ENCODE measurements at regions not wholly inside any gene's neighbourhood (a gene's known extent, or its start where the extent isn't known, plus 50 kb on each side); places are given as distances from the start of the nearest gene placed in this dataset.

DNA sequence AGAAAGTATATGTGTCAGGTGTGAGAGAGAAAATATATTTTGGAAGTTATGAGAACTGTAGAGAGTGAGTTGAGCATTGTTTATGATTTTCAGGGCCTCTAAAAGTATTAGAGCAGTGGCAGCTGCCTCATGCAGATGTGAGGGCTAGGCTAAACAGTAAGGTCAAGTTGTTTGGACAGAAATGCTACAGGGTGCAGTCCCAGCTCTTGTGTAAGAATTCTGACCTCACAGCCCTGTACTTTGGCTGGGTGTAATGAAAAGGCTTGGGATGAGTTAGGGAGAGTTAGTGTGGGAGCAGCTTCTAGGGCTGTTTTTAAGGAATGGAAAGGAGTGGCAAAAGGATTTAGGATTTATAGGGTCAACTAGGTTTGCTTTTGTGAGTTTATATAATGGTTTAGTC is 764.8 kb upstream of the ADGRB3 start:
- no peak overlapping the region for H3K9ac ChIP-seq (ENCODE audit: low read length in 5 of 5)
- H3K4me1 ChIP-seq (ENCODE audit: control insufficient read depth in 5 of 5, insufficient read depth in 5 of 5, low read length in 5 of 5) = no peaks in the 10 kb centered on the region
- no peaks in the 10 kb centered on the region for H3K36me3 ChIP-seq (ENCODE audit: control insufficient read depth in 5 of 5, insufficient read depth in 5 of 5, low read length in 5 of 5)
- peaks cover 0 to 3% (median 0%) of the 10 kb centered on the region in 5 donors for H3K9me3 ChIP-seq (ENCODE audit: control insufficient read depth in 5 of 5, low read length in 5 of 5)
- H3K4me3 ChIP-seq (ENCODE audit: low read depth in 1 of 5, low read length in 5 of 5) = no peak overlapping the region
- no peaks in the 10 kb centered on the region for H3K27me3 ChIP-seq (ENCODE audit: control insufficient read depth in 5 of 5, insufficient read depth in 4 of 5, low read length in 5 of 5)
- no peak overlapping the region for H3K27ac ChIP-seq (ENCODE audit: low read depth, low read length)

DNA sequence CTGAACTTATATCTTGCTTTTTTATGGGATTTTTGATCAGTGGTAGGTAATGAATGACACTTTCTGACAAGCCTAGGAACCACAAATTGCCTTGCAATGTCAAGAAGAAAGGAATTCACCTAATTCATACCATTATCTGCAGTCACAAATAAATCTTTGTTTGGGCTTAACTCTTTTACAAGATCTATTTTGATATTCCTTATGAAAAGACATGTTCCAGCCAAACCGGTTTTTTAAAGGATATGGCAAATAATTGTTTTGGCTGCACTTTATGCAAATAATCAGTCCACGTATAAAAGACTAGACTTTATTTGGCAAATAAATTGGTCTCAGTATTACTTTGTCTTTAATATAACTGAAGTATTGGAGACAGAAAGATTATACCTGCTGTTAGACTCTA is 771.7 kb upstream of the ADGRB3 start:
- no peak overlapping the region for H3K9ac ChIP-seq (ENCODE audit: low read length in 5 of 5)
- no peaks in the 10 kb centered on the region for H3K9me3 ChIP-seq (ENCODE audit: control insufficient read depth in 5 of 5, low read length in 5 of 5)
- no peaks in the 10 kb centered on the region for H3K27me3 ChIP-seq (ENCODE audit: control insufficient read depth in 5 of 5, insufficient read depth in 4 of 5, low read length in 5 of 5)
- no peak overlapping the region for H3K4me3 ChIP-seq (ENCODE audit: low read depth in 1 of 5, low read length in 5 of 5)
- H3K36me3 ChIP-seq (ENCODE audit: control insufficient read depth in 5 of 5, insufficient read depth in 5 of 5, low read length in 5 of 5) = no peaks in the 10 kb centered on the region
- H3K27ac ChIP-seq (ENCODE audit: low read depth, low read length) = no peak overlapping the region
- H3K4me1 ChIP-seq (ENCODE audit: control insufficient read depth in 5 of 5, insufficient read depth in 5 of 5, low read length in 5 of 5) = no peaks in the 10 kb centered on the region

DNA sequence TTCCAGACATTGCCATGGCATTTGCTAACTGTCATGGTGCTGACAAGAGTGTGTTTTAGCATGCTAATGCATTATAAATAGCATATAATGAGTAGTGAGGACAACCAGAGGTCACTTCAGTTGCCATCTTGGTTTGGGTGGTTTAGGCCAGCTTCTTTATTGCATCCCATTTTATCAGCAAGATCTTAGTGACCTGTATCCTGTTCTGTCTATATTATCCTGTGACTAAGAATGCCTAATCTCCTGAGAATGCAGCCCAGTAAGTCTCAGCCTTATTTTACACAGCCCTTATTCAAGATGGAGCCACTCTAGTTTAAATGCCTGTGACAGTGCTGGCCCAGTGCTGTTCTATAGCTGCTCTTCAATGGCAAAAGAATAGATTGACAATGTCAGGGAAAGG is 781.0 kb upstream of the ADGRB3 start:
- Histone ChIP-seq H3K27me3 (ENCODE audit: control insufficient read depth in 5 of 5, insufficient read depth in 4 of 5, low read length in 5 of 5) (no peaks in the 10 kb centered on the region), H3K4me1 (ENCODE audit: control insufficient read depth in 5 of 5, insufficient read depth in 5 of 5, low read length in 5 of 5) (peaks cover 0 to 4% (median 0%) of the 10 kb centered on the region in 5 donors), H3K27ac (ENCODE audit: low read depth, low read length) (no peak overlapping the region), H3K36me3 (ENCODE audit: control insufficient read depth in 5 of 5, insufficient read depth in 5 of 5, low read length in 5 of 5) (no peaks in the 10 kb centered on the region), H3K9me3 (ENCODE audit: control insufficient read depth in 5 of 5, low read length in 5 of 5) (no peaks in the 10 kb centered on the region), H3K9ac (ENCODE audit: low read length in 5 of 5) (no peak overlapping the region), H3K4me3 (ENCODE audit: low read depth in 1 of 5, low read length in 5 of 5) (no peak overlapping the region)

DNA sequence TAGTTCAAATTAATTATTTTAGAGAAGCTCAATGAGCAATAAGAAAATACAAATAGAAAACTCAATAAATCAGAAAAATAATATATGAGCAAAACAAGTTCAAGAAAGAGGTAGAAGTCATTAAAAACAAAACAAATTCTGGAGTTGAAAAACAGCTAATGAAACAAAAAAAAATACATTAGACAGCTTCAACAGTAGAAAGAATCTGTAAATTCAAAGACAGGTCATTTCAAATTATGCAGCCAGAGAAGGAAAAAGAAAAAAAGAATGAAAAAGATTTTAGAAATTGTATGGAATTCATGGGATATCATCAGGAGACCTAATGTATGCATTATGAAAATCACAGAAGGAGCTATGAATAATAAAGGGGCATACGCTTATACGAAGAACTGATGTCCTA is 795.3 kb upstream of the ADGRB3 start:
- no peaks in the 10 kb centered on the region for H3K36me3 ChIP-seq (ENCODE audit: control insufficient read depth in 5 of 5, insufficient read depth in 5 of 5, low read length in 5 of 5)
- no peak overlapping the region for H3K27ac ChIP-seq (ENCODE audit: low read depth, low read length)
- peaks cover 0 to 11% (median 6%) of the 10 kb centered on the region in 5 donors for H3K9me3 ChIP-seq (ENCODE audit: control insufficient read depth in 5 of 5, low read length in 5 of 5)
- H3K4me3 ChIP-seq (ENCODE audit: low read depth in 1 of 5, low read length in 5 of 5) = no peak overlapping the region
- H3K27me3 ChIP-seq (ENCODE audit: control insufficient read depth in 5 of 5, insufficient read depth in 4 of 5, low read length in 5 of 5) = no peaks in the 10 kb centered on the region
- no peaks in the 10 kb centered on the region for H3K4me1 ChIP-seq (ENCODE audit: control insufficient read depth in 5 of 5, insufficient read depth in 5 of 5, low read length in 5 of 5)
- H3K9ac ChIP-seq (ENCODE audit: low read length in 5 of 5) = no peak overlapping the region

DNA sequence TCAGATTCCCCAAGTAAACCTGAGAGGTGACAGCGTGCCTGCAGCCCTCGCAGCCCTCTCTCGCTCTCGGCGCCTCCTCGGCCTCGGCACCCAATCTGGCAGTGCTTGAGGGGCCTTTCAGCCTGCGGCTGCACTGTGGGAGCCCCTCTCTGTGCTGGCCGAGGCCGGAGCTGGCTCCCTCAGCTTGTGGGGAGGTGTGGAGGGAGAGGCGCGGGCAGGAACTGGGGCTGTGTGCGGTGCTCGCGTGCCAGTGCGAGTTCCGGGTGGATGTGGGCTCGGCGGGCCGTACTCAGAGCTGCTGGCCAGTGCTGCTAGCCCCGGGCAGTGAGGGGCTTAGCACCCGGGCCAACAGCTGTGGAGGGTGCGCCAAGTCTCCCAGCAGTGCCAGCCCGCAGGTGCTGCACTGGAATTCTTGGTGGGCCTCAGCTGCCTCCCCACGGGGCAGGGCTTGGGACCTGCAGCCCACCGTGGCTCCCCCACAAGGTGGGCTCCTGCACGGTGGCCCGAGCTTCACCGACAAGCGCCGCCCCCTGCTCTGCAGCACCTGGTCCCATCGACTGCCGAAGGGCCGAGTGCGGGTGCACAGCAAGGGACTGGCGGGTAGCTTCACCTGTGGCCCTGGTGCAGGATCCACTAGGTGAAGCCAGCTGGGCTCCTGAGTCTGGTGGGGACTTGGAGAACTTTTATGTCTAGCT is 809.7 kb upstream of the ADGRB3 start:
- Histone ChIP-seq H3K27me3 (ENCODE audit: control insufficient read depth in 5 of 5, insufficient read depth in 4 of 5, low read length in 5 of 5) (no peaks in the 10 kb centered on the region), H3K27ac (ENCODE audit: low read depth, low read length) (no peak overlapping the region), H3K36me3 (ENCODE audit: control insufficient read depth in 5 of 5, insufficient read depth in 5 of 5, low read length in 5 of 5) (no peaks in the 10 kb centered on the region), H3K9me3 (ENCODE audit: control insufficient read depth in 5 of 5, low read length in 5 of 5) (peaks cover 0 to 3% (median 0%) of the 10 kb centered on the region in 5 donors), H3K4me3 (ENCODE audit: low read depth in 1 of 5, low read length in 5 of 5) (no peak overlapping the region), H3K4me1 (ENCODE audit: control insufficient read depth in 5 of 5, insufficient read depth in 5 of 5, low read length in 5 of 5) (no peaks in the 10 kb centered on the region), H3K9ac (ENCODE audit: low read length in 5 of 5) (no peak overlapping the region)

DNA sequence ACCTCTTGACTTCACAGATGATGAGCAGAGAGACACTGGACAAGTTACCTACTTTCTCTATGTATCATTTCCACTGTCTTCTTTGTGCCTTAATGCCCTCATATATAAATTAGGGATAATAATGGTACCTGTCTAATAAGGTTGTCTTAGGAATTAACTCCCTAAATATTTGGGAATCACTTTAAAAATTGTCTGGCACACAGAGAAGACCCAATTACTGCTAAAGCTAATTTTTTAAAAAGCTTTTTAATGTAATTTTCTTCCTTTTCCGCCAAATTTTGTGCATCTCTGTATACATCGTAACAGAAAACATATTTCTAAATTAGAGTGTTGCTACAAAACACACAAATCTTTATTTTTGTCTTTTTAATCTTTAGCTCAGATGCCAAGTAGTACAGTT is 816.8 kb upstream of the ADGRB3 start:
- H3K36me3 ChIP-seq (ENCODE audit: control insufficient read depth in 5 of 5, insufficient read depth in 5 of 5, low read length in 5 of 5) = no peaks in the 10 kb centered on the region
- H3K9ac ChIP-seq (ENCODE audit: low read length in 5 of 5) = no peak overlapping the region
- H3K27ac ChIP-seq (ENCODE audit: low read depth, low read length) = no peak overlapping the region
- no peaks in the 10 kb centered on the region for H3K4me1 ChIP-seq (ENCODE audit: control insufficient read depth in 5 of 5, insufficient read depth in 5 of 5, low read length in 5 of 5)
- no peak overlapping the region for H3K4me3 ChIP-seq (ENCODE audit: low read depth in 1 of 5, low read length in 5 of 5)
- H3K9me3 ChIP-seq (ENCODE audit: control insufficient read depth in 5 of 5, low read length in 5 of 5) = peaks cover 0 to 12% (median under 1%) of the 10 kb centered on the region in 5 donors
- H3K27me3 ChIP-seq (ENCODE audit: control insufficient read depth in 5 of 5, insufficient read depth in 4 of 5, low read length in 5 of 5) = no peaks in the 10 kb centered on the region

DNA sequence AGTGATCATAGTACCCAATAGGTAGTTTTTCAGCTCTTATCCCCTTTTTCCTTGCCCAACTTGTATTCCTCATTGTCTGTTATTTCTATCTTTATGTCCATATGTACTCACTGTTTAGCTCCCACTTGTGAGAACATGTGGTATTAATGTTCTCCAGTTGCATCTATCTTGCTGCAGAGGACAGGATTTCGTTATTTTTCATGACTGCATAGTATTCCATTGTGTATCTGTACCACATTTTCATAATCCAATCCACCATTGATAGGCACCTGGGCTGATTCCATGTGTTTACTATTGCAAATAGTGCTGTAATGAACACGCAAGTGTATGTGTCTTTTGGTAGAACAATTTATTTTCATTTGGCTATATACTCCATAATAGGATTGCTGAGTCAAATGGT is 819.5 kb upstream of the ADGRB3 start:
- H3K36me3 ChIP-seq (ENCODE audit: control insufficient read depth in 5 of 5, insufficient read depth in 5 of 5, low read length in 5 of 5) = no peaks in the 10 kb centered on the region
- H3K4me3 ChIP-seq (ENCODE audit: low read depth in 1 of 5, low read length in 5 of 5) = no peak overlapping the region
- H3K27ac ChIP-seq (ENCODE audit: low read depth, low read length) = no peak overlapping the region
- H3K9ac ChIP-seq (ENCODE audit: low read length in 5 of 5) = no peak overlapping the region
- H3K27me3 ChIP-seq (ENCODE audit: control insufficient read depth in 5 of 5, insufficient read depth in 4 of 5, low read length in 5 of 5) = no peaks in the 10 kb centered on the region
- H3K9me3 ChIP-seq (ENCODE audit: control insufficient read depth in 5 of 5, low read length in 5 of 5) = peaks cover 0 to 23% (median 10%) of the 10 kb centered on the region in 5 donors
- no peaks in the 10 kb centered on the region for H3K4me1 ChIP-seq (ENCODE audit: control insufficient read depth in 5 of 5, insufficient read depth in 5 of 5, low read length in 5 of 5)

DNA sequence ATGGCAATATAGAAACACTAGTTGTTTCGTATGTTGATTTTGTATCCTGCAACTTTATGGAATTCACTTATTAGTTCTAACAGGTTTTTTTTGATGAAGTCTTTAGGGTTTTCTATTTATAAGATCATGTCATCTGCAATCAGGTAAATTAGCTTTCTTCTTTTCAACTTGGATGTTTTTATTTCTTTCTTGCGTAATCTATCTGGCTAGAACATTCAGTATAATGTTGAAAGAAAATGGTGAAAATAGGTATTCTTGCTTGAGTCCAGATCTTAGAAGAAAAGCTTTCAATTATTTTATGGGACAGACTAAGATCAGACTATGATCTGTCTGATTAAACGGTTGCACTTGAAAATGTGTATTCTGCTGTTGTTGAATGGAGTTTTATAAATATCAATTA is 820.8 kb upstream of the ADGRB3 start:
- Histone ChIP-seq H3K4me1 (ENCODE audit: control insufficient read depth in 5 of 5, insufficient read depth in 5 of 5, low read length in 5 of 5) (no peaks in the 10 kb centered on the region), H3K36me3 (ENCODE audit: control insufficient read depth in 5 of 5, insufficient read depth in 5 of 5, low read length in 5 of 5) (no peaks in the 10 kb centered on the region), H3K9ac (ENCODE audit: low read length in 5 of 5) (no peak overlapping the region), H3K27me3 (ENCODE audit: control insufficient read depth in 5 of 5, insufficient read depth in 4 of 5, low read length in 5 of 5) (no peaks in the 10 kb centered on the region), H3K4me3 (ENCODE audit: low read depth in 1 of 5, low read length in 5 of 5) (no peak overlapping the region), H3K9me3 (ENCODE audit: control insufficient read depth in 5 of 5, low read length in 5 of 5) (peaks cover 0 to 18% (median 10%) of the 10 kb centered on the region in 5 donors), H3K27ac (ENCODE audit: low read depth, low read length) (no peak overlapping the region)

DNA sequence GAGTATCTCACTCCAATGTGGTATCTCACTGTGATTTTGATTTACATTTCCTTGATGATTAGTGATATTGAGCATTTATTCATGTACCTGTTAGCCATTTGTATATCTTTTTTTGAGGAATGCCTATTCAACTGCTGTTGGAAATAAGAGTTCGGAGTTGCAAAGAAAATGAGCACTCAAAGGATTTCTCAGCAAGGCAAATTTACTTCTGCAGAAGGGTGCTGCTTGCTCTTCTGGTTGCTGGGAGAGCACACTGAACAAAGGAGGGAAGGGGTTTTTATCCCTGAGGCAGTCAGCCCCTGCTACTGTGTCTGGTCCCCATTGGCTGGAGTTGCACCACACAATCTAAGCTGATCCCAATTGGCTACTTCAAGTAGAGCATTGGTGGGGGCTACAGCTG is 822.4 kb upstream of the ADGRB3 start:
- H3K9me3 ChIP-seq (ENCODE audit: control insufficient read depth in 5 of 5, low read length in 5 of 5) = peaks cover 0 to 18% (median 10%) of the 10 kb centered on the region in 5 donors
- no peak overlapping the region for H3K4me3 ChIP-seq (ENCODE audit: low read depth in 1 of 5, low read length in 5 of 5)
- H3K27me3 ChIP-seq (ENCODE audit: control insufficient read depth in 5 of 5, insufficient read depth in 4 of 5, low read length in 5 of 5) = no peaks in the 10 kb centered on the region
- H3K36me3 ChIP-seq (ENCODE audit: control insufficient read depth in 5 of 5, insufficient read depth in 5 of 5, low read length in 5 of 5) = no peaks in the 10 kb centered on the region
- no peak overlapping the region for H3K27ac ChIP-seq (ENCODE audit: low read depth, low read length)
- H3K4me1 ChIP-seq (ENCODE audit: control insufficient read depth in 5 of 5, insufficient read depth in 5 of 5, low read length in 5 of 5) = no peaks in the 10 kb centered on the region
- no peak overlapping the region for H3K9ac ChIP-seq (ENCODE audit: low read length in 5 of 5)

DNA sequence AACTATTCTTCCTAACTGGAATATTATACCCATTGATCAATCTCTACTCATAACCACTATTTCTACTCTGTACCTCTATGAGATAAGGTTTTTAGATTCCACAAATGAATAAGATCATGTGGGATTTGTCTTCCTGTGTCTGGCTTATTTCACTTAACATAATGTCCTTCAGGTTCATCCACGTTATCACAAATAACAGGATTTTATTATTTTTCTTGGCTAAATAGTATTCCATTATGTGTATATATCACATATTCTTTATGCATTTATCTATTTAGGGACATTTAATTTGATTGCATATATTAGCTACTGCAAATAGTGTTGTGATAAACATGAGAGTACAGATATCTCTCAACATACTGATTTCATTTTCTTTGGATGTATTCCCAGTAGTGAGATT is 823.0 kb upstream of the ADGRB3 start:
- H3K4me3 ChIP-seq (ENCODE audit: low read depth in 1 of 5, low read length in 5 of 5) = no peak overlapping the region
- H3K36me3 ChIP-seq (ENCODE audit: control insufficient read depth in 5 of 5, insufficient read depth in 5 of 5, low read length in 5 of 5) = no peaks in the 10 kb centered on the region
- no peaks in the 10 kb centered on the region for H3K4me1 ChIP-seq (ENCODE audit: control insufficient read depth in 5 of 5, insufficient read depth in 5 of 5, low read length in 5 of 5)
- no peak overlapping the region for H3K9ac ChIP-seq (ENCODE audit: low read length in 5 of 5)
- H3K27me3 ChIP-seq (ENCODE audit: control insufficient read depth in 5 of 5, insufficient read depth in 4 of 5, low read length in 5 of 5) = no peaks in the 10 kb centered on the region
- no peak overlapping the region for H3K27ac ChIP-seq (ENCODE audit: low read depth, low read length)
- peaks cover 0 to 18% (median 10%) of the 10 kb centered on the region in 5 donors for H3K9me3 ChIP-seq (ENCODE audit: control insufficient read depth in 5 of 5, low read length in 5 of 5)

Measured in subcutaneous abdominal adipose tissue (tissue), 5 donors.